ENCODE measurements at regions not wholly inside any gene's neighbourhood (a gene's known extent, or its start where the extent isn't known, plus 50 kb on each side); places are given as distances from the start of the nearest gene placed in this dataset.

- no peak for TF ChIP-seq RAD21 (IDR thresholded peaks at IDR 0.05; ENCODE audit: low read depth)
- TF ChIP-seq EP300 (IDR thresholded peaks at IDR 0.05; ENCODE audit: borderline replicate concordance): no peak
- TF ChIP-seq FOXM1 (IDR thresholded peaks at IDR 0.05; ENCODE audit: borderline replicate concordance, low read depth): no peak
- no peak for TF ChIP-seq REST (IDR thresholded peaks at IDR 0.05; ENCODE audit: low read depth)
- no peak for TF ChIP-seq TAF1 (IDR thresholded peaks at IDR 0.05; ENCODE audit: low read depth)
- no peak for TF ChIP-seq YY1 (IDR thresholded peaks at IDR 0.05; ENCODE audit: low read depth)
- no peak for TF ChIP-seq USF1 (IDR thresholded peaks at IDR 0.05)
- TF ChIP-seq CEBPB (IDR thresholded peaks at IDR 0.05): no peak
- TF ChIP-seq MAX (IDR thresholded peaks at IDR 0.05): no peak
- TF ChIP-seq TCF12 (IDR thresholded peaks at IDR 0.05; ENCODE audit: low read depth): no peak
- TF ChIP-seq CREB1 (IDR thresholded peaks at IDR 0.05; ENCODE audit: low read depth): no peak
- TF ChIP-seq EGR1 (IDR thresholded peaks at IDR 0.05): no peak
- TF ChIP-seq TEAD4 (IDR thresholded peaks at IDR 0.05): no peak
Measured at GRCh38 chr2:150554046-150554445, 66.6 kb upstream of the RND3 start.
